ENCODE measurements at regions not wholly inside any gene's neighbourhood (a gene's known extent, or its start where the extent isn't known, plus 50 kb on each side); places are given as distances from the start of the nearest gene placed in this dataset.
A peak's percentile ranks its signal among the peaks of the same experiment; 100 is the strongest.

DNA sequence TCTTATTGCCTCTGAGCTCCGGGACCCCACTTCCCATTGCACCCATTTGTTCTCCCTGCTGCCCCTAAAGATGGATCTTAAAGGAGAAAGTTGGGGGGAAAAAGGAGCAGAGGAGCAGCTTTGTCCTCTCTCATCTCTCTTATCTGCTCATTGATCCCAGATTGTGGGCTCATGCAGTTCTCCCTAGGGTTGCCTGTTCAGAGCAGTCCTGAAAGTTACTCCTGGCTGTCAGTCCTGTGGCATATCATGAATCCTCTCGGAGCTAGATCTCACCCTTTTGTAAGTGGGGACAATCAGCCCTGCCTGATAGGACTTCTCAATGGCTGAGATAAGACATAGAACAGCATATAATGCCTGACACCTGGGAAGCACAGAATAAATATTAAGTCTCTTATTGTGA, 440.3 kb downstream of the IRS2 start:
- intact Hi-C loops (cut with micrococcal nuclease) = no loop called here
- CTCF ChIA-PET = no interaction called here
- RAD21 ChIA-PET (ENCODE audit: low non-redundant PET in 1 of 2, low total read pairs in 2 of 2, uncharacterized antibody in 2 of 2, unreplicated experiment in 2 of 2) = no interaction called here
- TF ChIP-seq REST (IDR thresholded peaks at IDR 0.05; ENCODE audit: low read depth) (no peak), SP1 (IDR thresholded peaks at IDR 0.05; ENCODE audit: low read depth) (no peak), JUND (IDR thresholded peaks at IDR 0.05) (no peak)
- Histone ChIP-seq H3K9ac (ENCODE audit: low read length) (no peak overlapping the region), H3K27me3 (ENCODE audit: insufficient read depth, low read length) (no peaks in the 10 kb centered on the region), H3K4me1 (ENCODE audit: control insufficient read depth in 1 of 2, insufficient read depth in 2 of 2, low read length in 2 of 2) (peaks cover 5 to 36% of the 10 kb centered on the region in 2 experiments; a peak in 2 of 4 replicates), H3K9me3 (ENCODE audit: control insufficient read depth in 1 of 2, insufficient read depth in 1 of 2, low read depth in 1 of 2, low read length in 2 of 2) (no peaks in the 10 kb centered on the region), H3K4me2 (ENCODE audit: low read length) (no peak overlapping the region), H3K36me3 (ENCODE audit: control insufficient read depth in 1 of 2, insufficient read depth in 2 of 2, low read length in 2 of 2) (no peaks in the 10 kb centered on the region), H2AFZ (ENCODE audit: low read depth, low read length, poor library complexity, severe bottlenecking) (peak overlapping the region; percentile 36), H3K79me2 (ENCODE audit: insufficient read depth, low read length) (no peaks in the 10 kb centered on the region), H4K20me1 (ENCODE audit: insufficient read depth) (no peaks in the 10 kb centered on the region), H3K27ac (ENCODE audit: low read depth, low read length) (no peak overlapping the region), H3K9me2 (ENCODE audit: insufficient read depth) (no peaks in the 10 kb centered on the region), H3K4me3 (replicated peaks in 1 of 2; ENCODE audit: low read depth in 1 of 2, low read length in 2 of 2) (no peak overlapping the region)
- DNase-seq (ENCODE audit: low read depth, low spot score) (no peak), ATAC-seq (no peak)
- POLR2A ChIA-PET = no interaction called here
- BruUV-seq (replicated peaks) = no TSS peak

DNA sequence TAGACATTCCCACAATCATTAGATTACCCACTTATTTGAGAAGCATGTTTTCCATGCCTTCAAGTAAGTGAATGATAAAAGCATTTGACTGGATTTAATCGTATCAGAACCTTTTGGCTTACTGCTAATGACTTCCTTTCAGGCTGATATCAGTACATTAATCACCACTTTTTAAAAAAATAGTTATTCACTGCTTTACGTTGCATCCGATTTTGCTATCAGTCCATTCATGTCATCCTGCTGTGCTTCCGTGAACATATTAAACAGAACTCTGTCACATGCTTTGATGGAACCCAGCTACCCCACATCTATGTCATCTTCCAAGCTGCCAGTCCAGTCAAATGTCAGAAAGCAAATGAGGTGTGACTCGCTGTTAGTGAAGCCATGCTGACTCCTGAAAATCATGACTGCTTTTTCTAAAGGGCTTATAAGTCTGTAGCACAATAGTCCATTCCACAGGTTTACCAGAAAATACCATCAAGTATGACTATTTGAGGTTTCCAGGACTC, 440.9 kb downstream of the IRS2 start:
- Histone ChIP-seq H2AFZ (ENCODE audit: low read depth, low read length, poor library complexity, severe bottlenecking) (peak overlapping the region; percentile 36), H3K4me2 (ENCODE audit: low read length) (no peak overlapping the region)
- DNase-seq (ENCODE audit: low read depth, low spot score) = no peak

More for the DNA sequence above, 440.9 kb downstream of the IRS2 start:
- Histone ChIP-seq H3K79me2 (ENCODE audit: insufficient read depth, low read length) (no peaks in the 10 kb centered on the region), H3K9me3 (ENCODE audit: control insufficient read depth in 1 of 2, insufficient read depth in 1 of 2, low read depth in 1 of 2, low read length in 2 of 2) (no peaks in the 10 kb centered on the region), H3K27ac (ENCODE audit: low read depth, low read length) (no peak overlapping the region), H3K9me2 (ENCODE audit: insufficient read depth) (no peaks in the 10 kb centered on the region), H3K9ac (ENCODE audit: low read length) (no peak overlapping the region), H3K4me1 (ENCODE audit: control insufficient read depth in 1 of 2, insufficient read depth in 2 of 2, low read length in 2 of 2) (peaks cover 5 to 36% of the 10 kb centered on the region in 2 experiments; a peak in 2 of 4 replicates), H4K20me1 (ENCODE audit: insufficient read depth) (no peaks in the 10 kb centered on the region), H3K36me3 (ENCODE audit: control insufficient read depth in 1 of 2, insufficient read depth in 2 of 2, low read length in 2 of 2) (no peaks in the 10 kb centered on the region), H3K27me3 (ENCODE audit: insufficient read depth, low read length) (no peaks in the 10 kb centered on the region), H3K4me3 (replicated peaks in 1 of 2; ENCODE audit: low read depth in 1 of 2, low read length in 2 of 2) (no peak overlapping the region)
- CTCF ChIA-PET = no interaction called here
- no TSS peak for BruUV-seq (replicated peaks)
- intact Hi-C loops (cut with micrococcal nuclease) = no loop called here
- no peak for TF ChIP-seq EGR1 (IDR thresholded peaks at IDR 0.05; ENCODE audit: low read depth)
- TF ChIP-seq, protein P1, sequence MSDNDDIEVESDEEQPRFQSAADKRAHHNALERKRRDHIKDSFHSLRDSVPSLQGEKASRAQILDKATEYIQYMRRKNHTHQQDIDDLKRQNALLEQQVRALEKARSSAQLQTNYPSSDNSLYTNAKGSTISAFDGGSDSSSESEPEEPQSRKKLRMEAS (IDR thresholded peaks at IDR 0.05) = no peak
- no peak for TF ChIP-seq POLR2AphosphoS5 (IDR thresholded peaks at IDR 0.05; ENCODE audit: low read depth, low read length)
- TF ChIP-seq, protein P2, sequence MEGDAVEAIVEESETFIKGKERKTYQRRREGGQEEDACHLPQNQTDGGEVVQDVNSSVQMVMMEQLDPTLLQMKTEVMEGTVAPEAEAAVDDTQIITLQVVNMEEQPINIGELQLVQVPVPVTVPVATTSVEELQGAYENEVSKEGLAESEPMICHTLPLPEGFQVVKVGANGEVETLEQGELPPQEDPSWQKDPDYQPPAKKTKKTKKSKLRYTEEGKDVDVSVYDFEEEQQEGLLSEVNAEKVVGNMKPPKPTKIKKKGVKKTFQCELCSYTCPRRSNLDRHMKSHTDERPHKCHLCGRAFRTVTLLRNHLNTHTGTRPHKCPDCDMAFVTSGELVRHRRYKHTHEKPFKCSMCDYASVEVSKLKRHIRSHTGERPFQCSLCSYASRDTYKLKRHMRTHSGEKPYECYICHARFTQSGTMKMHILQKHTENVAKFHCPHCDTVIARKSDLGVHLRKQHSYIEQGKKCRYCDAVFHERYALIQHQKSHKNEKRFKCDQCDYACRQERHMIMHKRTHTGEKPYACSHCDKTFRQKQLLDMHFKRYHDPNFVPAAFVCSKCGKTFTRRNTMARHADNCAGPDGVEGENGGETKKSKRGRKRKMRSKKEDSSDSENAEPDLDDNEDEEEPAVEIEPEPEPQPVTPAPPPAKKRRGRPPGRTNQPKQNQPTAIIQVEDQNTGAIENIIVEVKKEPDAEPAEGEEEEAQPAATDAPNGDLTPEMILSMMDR (IDR thresholded peaks at IDR 0.05 in 2 of 3, conservative IDR thresholded peaks at IDR 0.05 in 1 of 3; ENCODE audit: borderline replicate concordance in 1 of 3, insufficient read depth in 1 of 3, low read depth in 2 of 3, low read length in 2 of 3) = no peak
- no peak for TF ChIP-seq ZFX (IDR thresholded peaks at IDR 0.05)
- TF ChIP-seq ELF1 (IDR thresholded peaks at IDR 0.05; ENCODE audit: borderline replicate concordance, low read depth) = no peak
- no peak for ATAC-seq
- POLR2A ChIA-PET = no interaction called here
- RAD21 ChIA-PET (ENCODE audit: low non-redundant PET in 1 of 2, low total read pairs in 2 of 2, uncharacterized antibody in 2 of 2, unreplicated experiment in 2 of 2) = no interaction called here

Data from HCT116 (cell line).